GM12878 (cell line): ENCODE measurements at regions not wholly inside any gene's neighbourhood (a gene's known extent, or its start where the extent isn't known, plus 50 kb on each side); places are given as distances from the start of the nearest gene placed in this dataset.

ENCODE experiments used
- ATAC-seq: fragments of 200-7000 bp; cut with Tn5 transposase; 3 replicates; pipeline ENCODE4 v1.9.1; 2020; ENCODE audit warnings: mild to moderate bottlenecking, moderate library complexity
- BruUV-seq: library from RNA; stranded (reverse); fragments of 400-500 nt; replicated peaks from 2 replicates; lab custom pipeline; 2021; lab: Mats Ljungman, UMichigan
- CTCF ChIA-PET: fragments of 300-600 bp; sonication (Branson Sonifier 250); formaldehyde crosslinking; extraction: SDS; loops from one replicate; lab custom pipeline; 2021; ENCODE audit warnings: inconsistent platforms; lab: Yijun Ruan, JAX
- POLR2A ChIA-PET: fragments of 350-600 bp; formaldehyde crosslinking; extraction: SDS; loops from one replicate; lab custom pipeline; 2021; ENCODE audit warnings: inconsistent platforms; lab: Charles Lee
- RAD21 ChIA-PET: fragments of 300-600 bp; sonication (Branson Sonifier 250); formaldehyde crosslinking; loops from one replicate; lab custom pipeline; 2023; ENCODE audit warnings: antibody characterized with exemption; ENCODE audit not compliant: unreplicated experiment; lab: Charles Lee
- SMC1A ChIA-PET: fragments of 300-600 bp; sonication (Branson Sonifier 250); formaldehyde crosslinking; loops from one replicate; lab custom pipeline; 2023; ENCODE audit not compliant: unreplicated experiment, uncharacterized antibody; lab: Charles Lee
- DNase-seq: peaks from one replicate; pipeline ENCODE4 v3.0.0-alpha.2; 2011; ENCODE audit warnings: low read depth, low spot score
- FAIRE-seq: peaks from 3 replicates; lab custom pipeline; 2011; peaks lifted over from hg19 to GRCh38; lab: Jason Lieb, UNC
- H2AFZ ChIP-seq: 2 replicates; pipeline ENCODE4 v1.6.0; 2011; ENCODE audit warnings: low read depth, low read length, control low read depth; ENCODE audit not compliant: control insufficient read depth
- H3K27ac ChIP-seq: 2 replicates; pipeline ENCODE4 v1.5.1; 2011; ENCODE audit warnings: control low read depth; ENCODE audit not compliant: control insufficient read depth, insufficient read depth
- H3K27me3 ChIP-seq, 2 experiments: replicated peaks in 1 of 2; 2 replicates each; pipeline versions ENCODE4 v1.6.0 to v1.6.1; 2011; ENCODE audit warnings: low read length in 1 of 2; ENCODE audit not compliant: control insufficient read depth in 2 of 2, insufficient read depth in 2 of 2
- H3K36me3 ChIP-seq, 2 experiments: 2 replicates each; pipeline ENCODE4 v1.5.1; 2011; ENCODE audit warnings: low read length in 1 of 2; ENCODE audit not compliant: control insufficient read depth in 2 of 2, insufficient read depth in 2 of 2
- H3K4me1 ChIP-seq: 2 replicates; pipeline ENCODE4 v1.6.1; 2011; ENCODE audit warnings: mild to moderate bottlenecking, low read length, moderate library complexity, mixed read lengths; ENCODE audit not compliant: control insufficient read depth, insufficient read depth
- H3K4me2 ChIP-seq: 2 replicates; pipeline ENCODE4 v1.6.0; 2011; ENCODE audit warnings: control low read depth; ENCODE audit not compliant: control insufficient read depth, insufficient read depth
- H3K4me3 ChIP-seq: fragments of 200-600 bp; sonication (generic); 2 replicates; pipeline ENCODE4 v1.5.1; 2016
- H3K79me2 ChIP-seq: 2 replicates; pipeline ENCODE4 v1.6.0; 2011; ENCODE audit warnings: low read length; ENCODE audit not compliant: control insufficient read depth, insufficient read depth
- H3K9ac ChIP-seq: 2 replicates; pipeline ENCODE4 v1.8.0; 2011; ENCODE audit warnings: low read length, control low read depth, mixed read lengths; ENCODE audit not compliant: control insufficient read depth, insufficient read depth
- H3K9me3 ChIP-seq: replicated peaks from 3 replicates; pipeline ENCODE4 v1.5.1; 2011; ENCODE audit warnings: mild to moderate bottlenecking, low read length; ENCODE audit not compliant: control insufficient read depth, insufficient read depth
- H4K20me1 ChIP-seq: 2 replicates; pipeline ENCODE4 v1.6.0; 2011; ENCODE audit not compliant: control insufficient read depth, insufficient read depth
- CREM ChIP-seq: IDR thresholded peaks from 2 replicates; pipeline ENCODE4 v1.6.1; 2014; ENCODE audit warnings: antibody characterized with exemption, low read depth
- JUNB ChIP-seq: IDR thresholded peaks from 2 replicates; pipeline ENCODE4 v1.6.1; 2016; ENCODE audit warnings: antibody characterized with exemption, mild to moderate bottlenecking
- NFYB ChIP-seq: IDR thresholded peaks from 2 replicates; pipeline ENCODE4 v1.6.1; 2011; ENCODE audit warnings: low read depth, mild to moderate bottlenecking, low read length, improper control_type of control experiment, moderate library complexity; ENCODE audit not compliant: insufficient read depth
- POLR2AphosphoS5 ChIP-seq: IDR thresholded peaks from 2 replicates; pipeline ENCODE4 v1.6.1; 2011; ENCODE audit warnings: mild to moderate bottlenecking, low read length, inconsistent platforms
- SPI1 ChIP-seq: IDR thresholded peaks from 2 replicates; pipeline ENCODE4 v1.6.1; 2011; ENCODE audit warnings: low read depth, mild to moderate bottlenecking, low read length, moderate library complexity, borderline replicate concordance; ENCODE audit not compliant: insufficient read depth
- ZNF274 ChIP-seq: IDR thresholded peaks from one replicate; pipeline ENCODE4 v1.8.0; 2011; ENCODE audit not compliant: insufficient read length, insufficient read depth
- WGBS: methylation state at CpG from one replicate; pipeline ENCODE4 v1.1.6; 2016; ENCODE audit warnings: low lambda C conversion rate; ENCODE audit not compliant: insufficient replicate concordance, insufficient coverage; ENCODE audit errors: missing lambda C conversion rate; 5-methylcytosine and 5-hydroxymethylcytosine counted together
- in situ Hi-C: fragments of 300-500 bp; cut with MboI; formaldehyde crosslinking; loops from 9 replicates; pipeline ENCODE4 v1.14.3; 2018; ENCODE audit warnings: mixed read lengths
- intact Hi-C: fragments of 100-400 bp; cut with micrococcal nuclease; formaldehyde crosslinking; loops from one replicate; pipeline ENCODE4 v1.14.2; 2022; ENCODE audit not compliant: unreplicated experiment
- TF ChIP-seq, protein P1 (sequence below): fragments of 450-650 bp; IDR thresholded peaks from 2 replicates; pipeline ENCODE4 v1.6.1; 2018; ENCODE audit warnings: borderline replicate concordance, mild to moderate bottlenecking; ENCODE audit not compliant: partially characterized antibody
- TF ChIP-seq, protein P2 (sequence below): fragments of 450-650 bp; IDR thresholded peaks from 2 replicates; pipeline ENCODE4 v1.6.1; 2018; ENCODE audit warnings: mild to moderate bottlenecking, low read depth, moderate library complexity; ENCODE audit not compliant: partially characterized antibody

GRCh38 chr7:156162451-156162850 is 350.2 kb upstream of the SHH start:
- RAD21 ChIA-PET, result no interaction called here
- TF ChIP-seq SPI1 (no peak), CREM (no peak)
- TF ChIP-seq, protein P1, sequence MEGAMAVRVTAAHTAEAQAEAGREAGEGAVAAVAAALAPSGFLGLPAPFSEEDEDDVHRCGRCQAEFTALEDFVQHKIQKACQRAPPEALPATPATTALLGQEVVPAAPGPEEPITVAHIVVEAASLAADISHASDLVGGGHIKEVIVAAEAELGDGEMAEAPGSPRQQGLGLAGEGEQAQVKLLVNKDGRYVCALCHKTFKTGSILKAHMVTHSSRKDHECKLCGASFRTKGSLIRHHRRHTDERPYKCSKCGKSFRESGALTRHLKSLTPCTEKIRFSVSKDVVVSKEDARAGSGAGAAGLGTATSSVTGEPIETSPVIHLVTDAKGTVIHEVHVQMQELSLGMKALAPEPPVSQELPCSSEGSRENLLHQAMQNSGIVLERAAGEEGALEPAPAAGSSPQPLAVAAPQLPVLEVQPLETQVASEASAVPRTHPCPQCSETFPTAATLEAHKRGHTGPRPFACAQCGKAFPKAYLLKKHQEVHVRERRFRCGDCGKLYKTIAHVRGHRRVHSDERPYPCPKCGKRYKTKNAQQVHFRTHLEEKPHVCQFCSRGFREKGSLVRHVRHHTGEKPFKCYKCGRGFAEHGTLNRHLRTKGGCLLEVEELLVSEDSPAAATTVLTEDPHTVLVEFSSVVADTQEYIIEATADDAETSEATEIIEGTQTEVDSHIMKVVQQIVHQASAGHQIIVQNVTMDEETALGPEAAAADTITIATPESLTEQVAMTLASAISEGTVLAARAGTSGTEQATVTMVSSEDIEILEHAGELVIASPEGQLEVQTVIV, result no peak
- 40% methylated on average over 9 of the region's 9 CpGs for WGBS

DNA sequence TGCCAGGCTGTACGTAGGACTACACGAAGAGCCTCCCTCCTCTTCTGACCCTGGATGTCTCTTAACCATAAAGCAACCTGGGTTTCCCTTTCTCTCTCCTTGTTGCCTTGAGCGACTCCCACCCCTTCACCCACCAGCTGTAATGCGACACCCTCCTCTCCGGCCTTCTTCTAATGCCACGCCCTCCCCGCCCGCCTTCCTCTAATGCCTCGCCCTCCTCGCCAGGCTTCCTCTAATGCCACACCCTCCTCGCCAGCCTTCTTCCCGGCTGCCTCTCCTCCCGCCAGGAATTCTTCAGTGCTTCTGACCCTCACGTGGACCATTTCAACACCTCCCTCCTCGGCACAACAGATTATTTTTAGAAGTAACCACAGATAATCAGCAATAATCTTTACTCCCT is 348.5 kb upstream of the SHH start:
- Histone ChIP-seq H3K4me1 (no peaks in the 10 kb centered on the region), H3K27ac (no peak overlapping the region), H3K9ac (no peak overlapping the region), H3K79me2 (no peaks in the 10 kb centered on the region), H3K27me3 (no peaks in the 10 kb centered on the region), H3K4me3 (no peak overlapping the region), H3K9me3 (no peaks in the 10 kb centered on the region), H4K20me1 (no peaks in the 10 kb centered on the region), H2AFZ (no peak overlapping the region), H3K4me2 (no peak overlapping the region), H3K36me3 (no peaks in the 10 kb centered on the region)
- ATAC-seq (no peak), FAIRE-seq (no peak), DNase-seq (no peak)
- BruUV-seq, result no TSS peak
- in situ Hi-C loops, result no loop called here
- ChIA-PET SMC1A (no interaction called here), POLR2A (no interaction called here), RAD21 (no interaction called here), CTCF (no interaction called here)
- WGBS, result 49% methylated on average over 12 of the region's 15 CpGs
- intact Hi-C loops, result no loop called here
- TF ChIP-seq JUNB (no peak), NFYB (no peak), POLR2AphosphoS5 (no peak), ZNF274 (no peak)
- TF ChIP-seq, protein P2, sequence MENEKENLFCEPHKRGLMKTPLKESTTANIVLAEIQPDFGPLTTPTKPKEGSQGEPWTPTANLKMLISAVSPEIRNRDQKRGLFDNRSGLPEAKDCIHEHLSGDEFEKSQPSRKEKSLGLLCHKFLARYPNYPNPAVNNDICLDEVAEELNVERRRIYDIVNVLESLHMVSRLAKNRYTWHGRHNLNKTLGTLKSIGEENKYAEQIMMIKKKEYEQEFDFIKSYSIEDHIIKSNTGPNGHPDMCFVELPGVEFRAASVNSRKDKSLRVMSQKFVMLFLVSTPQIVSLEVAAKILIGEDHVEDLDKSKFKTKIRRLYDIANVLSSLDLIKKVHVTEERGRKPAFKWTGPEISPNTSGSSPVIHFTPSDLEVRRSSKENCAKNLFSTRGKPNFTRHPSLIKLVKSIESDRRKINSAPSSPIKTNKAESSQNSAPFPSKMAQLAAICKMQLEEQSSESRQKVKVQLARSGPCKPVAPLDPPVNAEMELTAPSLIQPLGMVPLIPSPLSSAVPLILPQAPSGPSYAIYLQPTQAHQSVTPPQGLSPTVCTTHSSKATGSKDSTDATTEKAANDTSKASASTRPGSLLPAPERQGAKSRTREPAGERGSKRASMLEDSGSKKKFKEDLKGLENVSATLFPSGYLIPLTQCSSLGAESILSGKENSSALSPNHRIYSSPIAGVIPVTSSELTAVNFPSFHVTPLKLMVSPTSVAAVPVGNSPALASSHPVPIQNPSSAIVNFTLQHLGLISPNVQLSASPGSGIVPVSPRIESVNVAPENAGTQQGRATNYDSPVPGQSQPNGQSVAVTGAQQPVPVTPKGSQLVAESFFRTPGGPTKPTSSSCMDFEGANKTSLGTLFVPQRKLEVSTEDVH, result no peak

More at GRCh38 chr7:156162451-156162850, 350.2 kb upstream of the SHH start:
- BruUV-seq, result no TSS peak
- Histone ChIP-seq H4K20me1 (no peaks in the 10 kb centered on the region), H3K9ac (no peak overlapping the region), H3K36me3 (no peaks in the 10 kb centered on the region), H3K27ac (no peak overlapping the region), H2AFZ (no peak overlapping the region), H3K4me1 (no peaks in the 10 kb centered on the region), H3K9me3 (no peaks in the 10 kb centered on the region), H3K4me3 (no peak overlapping the region), H3K27me3 (no peaks in the 10 kb centered on the region), H3K79me2 (no peaks in the 10 kb centered on the region), H3K4me2 (no peak overlapping the region)
- DNase-seq (no peak), ATAC-seq (no peak), FAIRE-seq (no peak)
- ChIA-PET SMC1A (no interaction called here), POLR2A (no interaction called here), CTCF (no interaction called here)
- intact Hi-C loops, result no loop called here
- in situ Hi-C loops, result no loop called here
